ENCODE measurements at regions not wholly inside any gene's neighbourhood (a gene's known extent, or its start where the extent isn't known, plus 50 kb on each side); places are given as distances from the start of the nearest gene placed in this dataset.
A peak's percentile ranks its signal among the peaks of the same experiment; 100 is the strongest.

GRCh38 chr11:119852741-119853140 is 123.7 kb upstream of the NECTIN1 start (continued):
- TF ChIP-seq ZBTB33 (CRISPR knock-in tag; IDR thresholded peaks at IDR 0.05) = no peak
- TF ChIP-seq TCF15 (CRISPR knock-in tag; IDR thresholded peaks at IDR 0.05) = no peak
- TF ChIP-seq ZNF778 (CRISPR knock-in tag; IDR thresholded peaks at IDR 0.05) = no peak
- no peak for TF ChIP-seq CTCF (IDR thresholded peaks at IDR 0.05 in 2 of 3, conservative IDR thresholded peaks at IDR 0.05 in 1 of 3; ENCODE audit: insufficient read depth in 2 of 3, low read depth in 1 of 3, low read length in 3 of 3)
- TF ChIP-seq MAZ (CRISPR knock-in tag; conservative IDR thresholded peaks at IDR 0.05 in 1 of 2, IDR thresholded peaks at IDR 0.05 in 1 of 2) = no peak

GRCh38 chr11:119850822-119851409 is 121.9 kb upstream of the NECTIN1 start:
- H3K9me3 ChIP-seq (replicated peaks; ENCODE audit: control insufficient read depth, insufficient read depth, low read depth, low read length) = no peaks in the 10 kb centered on the region
- no peak for ATAC-seq
- no peaks in the 10 kb centered on the region for H3K9me1 ChIP-seq (ENCODE audit: control insufficient read depth, insufficient read depth, low read length)
- ChIA-PET POLR2A (interaction anchor here (1.2 kb wide), 1 partner anchor 23 kb away, joined by 5 read pairs; no protein-coding TSS in a partner anchor), CTCF (ENCODE audit: low intra/inter-chr PET ratio) (no interaction called here)
- BruUV-seq (replicated peaks) = no TSS peak
- no peak overlapping the region for H3K9ac ChIP-seq (ENCODE audit: insufficient read depth in 1 of 2, low read depth in 2 of 2, low read length in 2 of 2)
- no peaks in the 10 kb centered on the region for H3K36me3 ChIP-seq (ENCODE audit: control insufficient read depth, insufficient read depth, low read length)
- in situ Hi-C loops (cut with MboI) = no loop called here
- FAIRE-seq = peak; percentile 98
- intact Hi-C loops (cut with micrococcal nuclease) = no loop called here
- no peak for DNase-seq (ENCODE audit: extremely low read depth in 1 of 4, low spot score in 3 of 4)
- 0% methylated on average over 5 of the region's 5 CpGs for WGBS (ENCODE audit: insufficient coverage, low coverage, missing lambda C conversion rate)
- H3K27ac ChIP-seq (ENCODE audit: extremely low read depth, low read depth, low read length) = no peak overlapping the region
- TF ChIP-seq FOXK2 (conservative IDR thresholded peaks at IDR 0.05 in 1 of 2, IDR thresholded peaks at IDR 0.05 in 1 of 2; ENCODE audit: low read depth in 2 of 2) (no peak), ZNF23 (CRISPR knock-in tag; IDR thresholded peaks at IDR 0.05) (peak; percentile 89), ZBTB17 (CRISPR knock-in tag; IDR thresholded peaks at IDR 0.05) (peak; percentile 87)
- no peak overlapping the region for H2AFZ ChIP-seq (ENCODE audit: low read depth, low read length)
- H3K4me3 ChIP-seq = no peak overlapping the region
- H3K4me2 ChIP-seq (ENCODE audit: insufficient read depth, low read length) = no peak overlapping the region
- H3K79me2 ChIP-seq (ENCODE audit: control insufficient read depth, insufficient read depth, low read length) = no peaks in the 10 kb centered on the region
- H3K27me3 ChIP-seq (ENCODE audit: control insufficient read depth in 2 of 2, insufficient read depth in 2 of 2, low read length in 2 of 2) = 0 out of 5 replicates have a peak, but pooled peaks cover 0 to 6% of the 10 kb centered on the region in 2 experiments
- no peaks in the 10 kb centered on the region for H3K4me1 ChIP-seq (replicated peaks in 1 of 2; ENCODE audit: control insufficient read depth in 2 of 2, insufficient read depth in 2 of 2, low read length in 2 of 2)
- H4K20me1 ChIP-seq (replicated peaks; ENCODE audit: control insufficient read depth, insufficient read depth, low read length) = 0 out of 2 replicates have a peak, but pooled peaks cover 3% of the 10 kb centered on the region

Measured in K562 (cell line).